ENCODE measurements at regions not wholly inside any gene's neighbourhood (a gene's known extent, or its start where the extent isn't known, plus 50 kb on each side); places are given as distances from the start of the nearest gene placed in this dataset.

DNA sequence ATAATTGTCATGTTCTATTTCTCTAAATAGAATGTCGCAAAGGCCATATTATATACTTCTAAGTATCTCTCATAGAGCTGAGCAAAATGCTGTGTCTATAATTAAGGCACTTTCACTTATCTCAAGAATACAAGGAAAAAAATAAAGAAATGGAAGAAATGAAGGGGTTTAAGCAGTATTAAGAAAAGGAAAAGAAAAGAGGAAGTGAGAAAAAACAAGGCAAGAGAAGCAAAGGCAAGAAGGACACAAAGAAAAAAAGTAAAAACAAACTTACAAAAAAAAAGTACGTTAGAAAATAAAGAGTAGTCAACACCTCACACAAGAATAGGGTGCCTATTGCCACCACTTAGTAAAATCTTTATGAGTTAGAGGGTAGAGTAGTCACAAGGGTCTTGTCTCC, 506.2 kb downstream of the GABRG2 start:
- TF ChIP-seq, protein P1, sequence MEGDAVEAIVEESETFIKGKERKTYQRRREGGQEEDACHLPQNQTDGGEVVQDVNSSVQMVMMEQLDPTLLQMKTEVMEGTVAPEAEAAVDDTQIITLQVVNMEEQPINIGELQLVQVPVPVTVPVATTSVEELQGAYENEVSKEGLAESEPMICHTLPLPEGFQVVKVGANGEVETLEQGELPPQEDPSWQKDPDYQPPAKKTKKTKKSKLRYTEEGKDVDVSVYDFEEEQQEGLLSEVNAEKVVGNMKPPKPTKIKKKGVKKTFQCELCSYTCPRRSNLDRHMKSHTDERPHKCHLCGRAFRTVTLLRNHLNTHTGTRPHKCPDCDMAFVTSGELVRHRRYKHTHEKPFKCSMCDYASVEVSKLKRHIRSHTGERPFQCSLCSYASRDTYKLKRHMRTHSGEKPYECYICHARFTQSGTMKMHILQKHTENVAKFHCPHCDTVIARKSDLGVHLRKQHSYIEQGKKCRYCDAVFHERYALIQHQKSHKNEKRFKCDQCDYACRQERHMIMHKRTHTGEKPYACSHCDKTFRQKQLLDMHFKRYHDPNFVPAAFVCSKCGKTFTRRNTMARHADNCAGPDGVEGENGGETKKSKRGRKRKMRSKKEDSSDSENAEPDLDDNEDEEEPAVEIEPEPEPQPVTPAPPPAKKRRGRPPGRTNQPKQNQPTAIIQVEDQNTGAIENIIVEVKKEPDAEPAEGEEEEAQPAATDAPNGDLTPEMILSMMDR (IDR thresholded peaks at IDR 0.05) = no peak
- TF ChIP-seq SMC3 (IDR thresholded peaks at IDR 0.05; ENCODE audit: low read depth, low read length) (no peak), USF2 (IDR thresholded peaks at IDR 0.05; ENCODE audit: borderline replicate concordance, low read depth, low read length) (no peak)

Measured in SK-N-SH (cell line).